HG03039 (cell line): ENCODE measurements at regions not wholly inside any gene's neighbourhood (a gene's known extent, or its start where the extent isn't known, plus 50 kb on each side); places are given as distances from the start of the nearest gene placed in this dataset.
"Not testable (repeated sequence)": the region's sequence is repeated elsewhere in the genome, so short reads cannot be mapped to it uniquely, and the experiment has no call there.

Experiments
- ATAC-seq: cut with Tn5 transposase; IDR thresholded peaks from one replicate; pipeline ENCODE4 v1.9.1; 2021; ENCODE audit warnings: mild to moderate bottlenecking, moderate library complexity; ENCODE audit not compliant: unreplicated experiment

DNA sequence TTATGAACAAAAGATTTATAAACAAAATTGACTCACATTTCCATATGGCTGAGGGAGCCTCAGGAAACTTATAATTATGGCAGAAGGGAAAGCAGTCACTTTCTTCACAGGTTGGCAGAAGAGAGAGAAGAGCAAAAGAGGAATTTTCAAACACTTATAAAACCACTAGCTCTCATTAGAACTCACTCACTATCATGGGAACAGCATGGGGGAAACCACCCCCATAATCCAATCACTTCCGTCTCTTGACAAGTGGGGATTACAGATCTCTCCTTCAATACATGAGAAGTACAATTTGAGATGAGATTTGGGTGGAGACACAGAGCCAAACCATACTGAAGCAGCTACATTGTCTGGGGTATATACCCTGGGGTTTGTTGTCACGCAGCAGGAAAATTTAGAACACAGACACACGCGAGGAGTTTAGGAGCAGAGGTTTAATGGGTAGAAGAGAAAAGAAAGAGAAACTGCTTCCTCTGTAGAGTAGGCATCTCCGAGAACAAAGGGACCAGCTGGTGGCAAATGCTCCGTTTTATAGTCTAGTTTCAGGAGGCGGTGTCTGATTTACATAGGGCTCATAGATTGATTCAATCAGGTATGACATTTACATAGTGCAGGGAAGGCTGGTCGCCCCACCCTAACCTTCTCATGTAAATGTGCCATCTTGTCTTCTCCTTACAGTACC is 2277.7 kb upstream of the AGA start:
- ATAC-seq: no peak

DNA sequence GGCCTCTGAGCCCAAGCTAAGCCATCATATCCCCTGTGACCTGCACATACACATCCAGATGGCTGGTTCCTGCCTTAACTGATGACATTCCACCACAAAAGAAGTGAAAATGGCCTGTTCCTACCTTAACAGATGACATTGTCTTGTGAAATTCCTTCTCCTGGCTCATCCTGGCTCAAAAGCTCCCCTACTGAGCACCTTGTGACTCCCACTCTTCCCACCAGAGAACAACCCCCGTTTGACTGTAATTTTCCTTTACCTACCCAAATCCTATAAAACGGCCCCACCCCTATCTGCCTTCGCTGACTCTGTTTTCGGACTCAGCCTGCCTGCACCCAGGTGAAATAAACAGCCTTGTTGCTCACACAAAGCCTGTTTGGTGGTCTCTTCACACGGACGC is 2284.3 kb upstream of the AGA start:
- not testable (repeated sequence) for ATAC-seq

DNA sequence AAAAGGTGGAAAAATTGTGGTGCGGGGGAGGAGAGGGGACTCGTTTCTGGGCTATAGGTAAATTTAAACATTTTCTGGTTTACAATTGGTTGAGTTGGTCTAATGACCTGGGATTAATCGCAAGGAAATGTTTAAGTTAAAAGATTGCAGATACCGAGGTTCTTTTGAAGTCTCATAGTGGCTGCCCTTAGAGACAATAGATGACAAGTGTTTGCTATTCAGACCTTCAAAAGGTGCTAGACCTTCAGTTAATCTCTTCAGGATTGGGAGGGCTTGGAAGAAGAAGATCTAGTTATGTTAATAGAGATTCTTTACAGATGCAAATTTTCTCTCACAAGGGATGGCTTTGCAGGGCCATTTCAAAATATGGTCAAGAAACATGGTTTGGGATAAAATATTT is 2286.1 kb upstream of the AGA start:
- ATAC-seq: no peak

DNA sequence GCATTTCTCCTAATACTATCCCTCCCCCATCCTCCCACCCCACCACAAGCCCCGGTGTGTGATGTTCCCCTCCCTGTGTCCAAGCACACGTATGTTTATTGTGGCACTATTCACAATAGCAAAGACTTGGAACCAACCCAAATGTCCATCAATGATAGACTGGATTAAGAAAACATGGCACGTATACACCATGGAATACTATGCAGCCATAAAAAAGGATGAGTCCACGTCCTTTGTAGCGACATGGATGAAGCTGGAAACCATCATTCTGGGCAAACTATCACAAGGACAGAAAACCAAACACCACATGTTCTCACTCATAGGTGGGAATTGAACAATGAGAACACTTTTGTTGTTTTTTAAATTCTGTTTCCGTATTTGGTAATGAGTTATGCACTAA is 2294.6 kb upstream of the AGA start:
- not testable (repeated sequence) for ATAC-seq

DNA sequence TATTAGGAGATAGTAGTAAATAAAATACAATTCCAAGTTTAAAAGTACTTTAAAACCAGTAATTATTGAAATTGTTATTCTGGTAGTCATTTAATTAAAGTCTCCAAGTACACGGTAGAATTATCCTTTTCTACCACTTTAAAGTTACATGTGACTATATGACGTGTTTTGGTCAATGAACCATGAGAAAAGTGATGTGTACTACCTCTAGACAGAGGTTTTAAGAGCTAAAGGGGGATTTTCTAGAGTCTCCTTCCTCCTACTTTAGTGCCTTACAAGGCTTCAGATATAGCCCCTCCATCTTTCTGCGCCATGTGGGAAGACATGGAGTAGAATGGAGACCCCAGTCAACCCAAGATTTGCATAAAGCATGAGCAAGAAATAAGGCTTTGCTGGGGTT is 2296.6 kb upstream of the AGA start:
- ATAC-seq: no peak

DNA sequence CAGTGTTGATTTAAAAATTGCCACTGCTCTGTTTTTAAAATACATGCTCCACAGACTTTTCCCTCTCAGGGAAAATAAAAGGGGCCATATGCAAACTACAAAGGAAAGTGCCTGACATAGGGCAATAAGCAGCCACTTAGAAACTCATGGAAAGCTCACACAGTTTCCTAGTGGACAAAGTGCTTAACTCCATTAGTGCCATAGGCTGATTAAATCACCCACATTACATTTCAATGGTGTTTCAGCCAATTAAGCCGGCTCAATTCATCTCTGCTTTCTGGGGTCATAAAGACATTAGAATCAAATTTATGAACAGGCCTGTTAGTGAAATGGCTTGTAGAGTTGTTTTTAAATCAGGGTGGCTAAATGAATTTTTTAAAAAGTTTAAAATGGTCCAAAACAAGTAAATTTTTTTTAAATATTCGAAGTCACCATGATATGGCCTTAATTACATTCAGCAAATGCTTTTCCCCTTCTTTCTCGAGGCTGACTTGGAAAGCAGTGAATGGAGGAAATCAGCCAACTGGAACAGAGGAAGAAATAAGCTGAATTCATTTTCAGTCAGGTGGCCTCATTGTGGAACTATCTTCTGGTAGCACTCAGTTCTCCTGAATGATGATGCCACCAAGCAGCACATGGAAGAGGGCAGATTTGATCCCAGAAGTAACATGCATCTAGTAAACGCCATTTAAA is 2305.1 kb upstream of the AGA start:
- ATAC-seq: no peak

DNA sequence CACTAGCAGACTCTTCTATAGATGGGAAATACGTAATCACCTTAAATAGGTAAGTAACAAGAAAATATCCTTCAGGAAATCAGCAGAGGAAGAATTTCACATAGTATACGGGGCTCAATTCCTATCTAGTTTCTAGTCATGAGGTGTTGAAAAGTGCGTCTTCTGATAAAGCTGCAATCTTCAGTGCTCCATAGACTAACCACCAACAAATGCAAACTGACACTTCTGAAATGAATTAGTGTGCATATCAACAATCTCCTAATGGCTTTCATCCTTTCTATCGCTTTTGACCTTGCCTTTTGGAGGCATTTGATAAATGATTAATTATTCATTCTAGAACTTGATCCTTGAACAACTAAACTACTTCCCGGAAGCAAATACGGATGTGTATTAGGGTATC is 2306.6 kb upstream of the AGA start:
- ATAC-seq: no peak

DNA sequence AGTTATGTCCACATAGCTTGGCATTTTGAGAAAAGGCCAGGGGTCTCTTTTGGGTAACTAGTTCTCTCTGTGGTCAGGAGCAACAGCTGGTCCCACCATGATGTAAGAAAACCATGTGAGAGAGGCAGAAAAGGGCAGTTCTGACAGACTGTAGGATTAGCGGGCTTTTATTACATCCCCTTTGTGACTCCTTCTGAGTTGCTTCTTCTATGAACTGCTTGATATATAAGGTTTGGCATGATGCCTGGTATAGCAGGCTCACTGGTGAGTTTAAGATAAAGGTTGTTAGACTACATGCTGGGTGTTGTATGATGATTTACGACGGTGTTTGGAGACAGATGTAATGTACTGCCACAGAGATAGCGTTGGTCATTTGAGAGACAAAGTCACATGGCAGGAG is 2308.1 kb upstream of the AGA start:
- no peak for ATAC-seq

DNA sequence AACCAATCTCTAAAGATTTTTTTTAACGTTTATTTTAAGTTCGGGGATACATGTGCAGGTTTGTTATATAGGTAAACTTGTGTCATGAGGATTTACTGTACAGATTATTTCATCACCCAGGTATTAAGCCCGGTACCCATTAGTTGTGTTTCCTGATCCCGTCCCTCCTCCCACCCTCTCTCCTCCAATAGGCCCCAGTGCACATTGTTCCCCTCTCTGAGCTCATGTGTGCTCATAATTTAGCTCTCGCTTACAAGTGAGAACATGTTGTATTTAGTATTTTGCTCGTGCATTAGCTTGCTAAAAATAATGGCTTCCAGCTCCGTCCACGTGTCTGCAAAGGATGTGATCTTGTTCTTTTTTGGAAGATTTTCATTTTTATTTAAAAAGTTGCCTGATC is 2309.4 kb upstream of the AGA start:
- no peak for ATAC-seq

DNA sequence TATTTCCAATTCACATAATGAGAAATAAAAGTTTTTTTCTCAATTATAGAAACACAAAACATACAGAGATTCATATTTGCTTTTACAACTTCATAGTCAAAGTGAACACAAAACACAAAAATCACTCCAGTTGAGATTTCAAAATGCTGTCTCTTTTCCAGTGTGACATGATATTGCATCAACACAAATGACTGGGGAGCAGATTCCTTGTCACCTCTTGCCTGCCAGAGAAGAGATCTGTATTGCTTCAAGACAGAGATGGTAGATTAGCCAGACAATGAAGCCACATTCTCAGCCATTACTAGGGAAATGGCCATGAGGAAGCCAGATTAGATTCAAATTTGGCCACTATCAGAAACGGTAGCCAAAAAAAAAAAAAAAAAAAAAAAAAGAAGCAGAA is 2313.1 kb upstream of the AGA start:
- ATAC-seq: no peak

DNA sequence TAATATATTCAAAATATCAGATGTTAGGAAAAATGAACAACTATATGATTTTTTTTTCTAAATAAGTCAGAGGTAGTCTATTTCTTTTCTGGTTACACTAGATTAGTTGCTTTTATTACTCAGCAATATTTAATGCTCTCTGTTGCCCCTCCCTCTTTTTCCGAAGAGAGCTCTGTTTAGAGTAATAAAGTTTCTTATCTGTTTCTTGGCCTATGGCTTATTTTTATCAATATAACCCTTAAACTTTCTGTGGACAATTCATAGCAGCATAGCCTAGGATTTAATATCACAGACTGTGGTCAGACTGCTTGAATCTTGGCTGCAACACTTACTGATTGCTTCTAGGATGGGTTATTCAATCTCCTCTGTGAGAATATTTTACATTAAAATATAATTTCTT is 2315.4 kb upstream of the AGA start:
- no peak for ATAC-seq

DNA sequence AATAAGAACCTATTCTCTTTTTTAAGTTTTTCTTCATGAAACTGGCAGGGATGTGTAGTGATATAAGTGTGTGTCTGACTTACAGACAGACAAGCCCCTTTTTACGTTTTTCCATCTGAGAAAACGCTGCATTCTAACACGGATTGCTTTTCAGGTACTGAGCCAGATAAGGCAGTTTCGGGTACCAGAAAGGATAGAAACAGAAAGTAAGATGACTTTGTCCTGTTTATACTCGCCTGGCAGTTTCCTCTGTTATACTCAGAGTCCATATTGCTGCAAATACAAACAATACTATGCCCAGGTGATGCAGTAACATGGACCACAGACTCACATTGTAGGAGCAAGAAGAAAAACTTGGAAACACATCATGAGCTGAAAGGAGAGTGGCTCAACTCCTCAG is 2320.6 kb upstream of the AGA start:
- ATAC-seq: no peak

DNA sequence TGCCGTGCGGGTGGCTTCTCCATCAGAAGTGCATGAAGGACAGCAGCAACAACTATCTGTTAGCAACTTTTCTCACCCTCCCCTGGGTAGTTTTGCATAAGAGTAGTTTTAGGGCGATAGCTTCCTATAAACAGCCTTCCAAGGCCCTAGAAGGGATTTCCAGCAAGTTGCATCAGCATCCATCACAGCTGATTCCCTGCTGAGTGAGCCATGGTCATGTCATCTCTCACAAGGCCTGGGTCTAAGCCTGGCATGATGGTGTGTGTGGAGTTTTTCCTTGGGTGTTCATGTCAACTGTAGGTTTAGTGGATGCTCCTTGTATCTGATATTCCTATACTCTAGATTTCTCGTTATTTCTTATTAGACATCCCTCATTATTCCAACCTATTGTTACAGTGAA is 2324.7 kb upstream of the AGA start:
- ATAC-seq: no peak

DNA sequence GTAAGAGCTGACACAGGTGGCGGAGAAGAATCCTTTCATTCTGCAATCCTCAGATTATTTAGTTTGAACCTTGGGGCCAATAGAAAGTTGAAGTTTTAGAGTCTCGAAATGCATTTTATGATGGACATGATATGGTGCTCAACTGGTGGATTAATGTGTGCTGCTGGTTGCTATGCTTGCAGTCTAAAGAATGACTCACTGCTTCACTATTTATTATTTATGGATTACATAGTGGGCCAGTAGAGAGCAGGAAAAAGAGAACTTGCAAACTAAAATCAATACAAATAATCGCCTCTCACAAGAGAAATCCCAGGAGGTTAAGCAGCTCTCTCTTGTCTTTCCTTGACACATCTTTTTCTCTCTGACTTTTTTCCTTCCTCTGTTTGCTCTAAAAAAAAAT is 2326.8 kb upstream of the AGA start:
- no peak for ATAC-seq

DNA sequence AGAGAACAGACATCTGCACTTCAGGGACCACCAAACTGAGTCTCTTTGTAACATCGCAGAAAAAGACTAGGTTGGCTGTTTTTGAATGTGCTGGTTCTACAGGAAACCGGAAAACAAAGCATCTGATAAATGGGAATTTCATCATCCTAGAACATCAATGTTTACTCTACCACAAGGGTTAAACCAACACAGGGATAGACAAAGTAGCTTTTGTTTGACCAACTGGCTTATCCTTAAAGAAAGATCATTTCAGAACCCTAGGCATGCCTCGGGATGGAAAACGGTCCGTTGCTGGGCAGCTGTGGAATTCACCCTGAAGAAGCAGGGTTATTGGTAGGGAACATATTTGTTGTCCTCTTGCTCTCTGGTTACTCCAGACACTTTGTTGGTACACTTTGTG is 2355.5 kb upstream of the AGA start:
- ATAC-seq: no peak

DNA sequence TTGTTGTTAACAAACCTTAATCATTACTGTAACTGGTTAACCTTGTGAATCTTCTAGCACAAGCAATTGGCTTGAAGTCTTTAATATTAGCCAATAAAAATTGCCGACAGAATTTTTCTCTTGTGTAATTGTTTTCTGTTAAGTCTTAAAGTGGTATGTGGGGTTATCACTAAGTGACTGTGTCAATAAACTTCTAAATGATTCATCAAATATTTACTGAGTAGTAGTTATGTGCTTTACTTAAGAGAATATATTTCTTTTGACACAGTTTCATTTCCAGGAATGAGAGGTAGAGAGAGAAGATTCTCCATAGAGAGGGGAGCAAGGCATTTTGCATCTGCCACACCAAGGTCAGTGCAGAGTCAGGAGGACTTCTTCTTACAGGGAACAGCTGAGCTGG is 2361.6 kb upstream of the AGA start:
- ATAC-seq: no peak

DNA sequence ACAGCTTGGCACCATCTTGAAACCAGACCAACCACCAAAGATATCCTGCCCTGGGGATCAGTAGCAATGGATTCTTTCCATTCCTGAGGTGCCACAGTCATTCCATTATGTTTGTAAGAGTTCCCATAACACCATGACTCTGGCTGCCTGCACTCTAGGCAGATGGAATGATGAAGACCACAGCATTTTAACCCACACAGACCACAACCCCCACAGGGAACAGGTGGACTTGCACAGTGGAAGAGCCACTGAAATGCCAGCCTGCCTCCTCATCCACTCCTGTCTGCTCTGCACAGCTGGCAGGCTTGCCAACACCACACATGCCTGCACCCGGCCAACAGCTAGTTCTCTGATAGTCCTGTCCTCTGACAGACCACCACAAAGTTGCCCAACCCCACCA is 2362.2 kb upstream of the AGA start:
- ATAC-seq: no peak

DNA sequence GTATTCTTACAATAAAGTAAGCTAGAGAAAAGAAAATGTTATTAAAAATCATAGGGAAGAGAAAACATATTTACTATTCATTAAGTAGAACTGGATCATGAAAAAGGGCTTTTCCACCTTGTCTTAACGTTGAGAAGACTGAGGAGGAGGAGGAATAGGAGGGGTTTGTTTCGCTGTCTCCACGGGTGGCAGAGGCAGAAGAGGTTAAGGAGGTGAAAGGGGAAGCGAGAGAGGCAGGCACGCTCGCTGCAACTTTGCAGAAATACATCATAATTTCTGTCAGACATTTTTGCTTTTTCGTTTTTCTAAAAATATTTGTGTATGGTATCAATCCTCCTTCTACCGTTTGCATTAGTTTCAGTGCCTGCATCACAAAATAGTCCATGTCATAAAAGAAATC is 2375.1 kb upstream of the AGA start:
- no peak for ATAC-seq

DNA sequence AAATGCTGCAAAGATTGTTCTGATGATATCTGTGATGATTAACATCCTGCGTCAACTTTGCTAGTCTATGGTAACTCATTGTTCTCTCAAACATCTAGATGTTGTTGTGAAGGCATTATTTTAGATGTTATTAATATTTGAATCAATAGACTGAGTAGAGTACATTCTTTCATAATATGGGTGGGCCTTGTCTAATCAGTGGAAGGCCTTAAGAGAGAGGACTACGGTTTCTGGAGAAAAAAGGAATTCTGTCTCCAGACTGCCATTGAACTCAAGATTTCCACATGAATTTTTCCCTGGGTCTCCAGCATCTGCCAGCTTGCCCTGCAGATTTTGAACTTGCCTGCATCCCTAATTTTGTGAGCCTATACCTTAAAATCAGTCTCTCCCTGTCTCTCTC is 2381.1 kb upstream of the AGA start:
- ATAC-seq: no peak

DNA sequence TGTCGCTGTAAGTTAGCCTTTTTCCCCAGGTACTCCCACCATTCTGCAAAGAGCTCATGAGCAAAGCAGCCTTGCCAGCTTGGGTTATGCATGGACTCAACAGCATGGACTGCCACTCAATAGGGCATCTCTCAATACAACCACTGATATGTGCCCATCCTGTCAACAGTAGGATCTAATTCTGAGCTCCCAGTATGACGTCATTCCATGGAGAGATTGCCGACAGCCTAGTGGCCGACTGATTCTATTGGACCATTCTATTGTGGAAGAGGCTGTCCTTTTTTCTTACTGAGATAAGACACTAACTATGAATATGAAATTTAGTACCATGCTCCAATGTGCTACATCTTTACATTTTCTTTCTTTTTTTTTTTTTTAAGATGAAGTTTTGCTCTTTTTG is 2389.0 kb upstream of the AGA start:
- no peak for ATAC-seq

DNA sequence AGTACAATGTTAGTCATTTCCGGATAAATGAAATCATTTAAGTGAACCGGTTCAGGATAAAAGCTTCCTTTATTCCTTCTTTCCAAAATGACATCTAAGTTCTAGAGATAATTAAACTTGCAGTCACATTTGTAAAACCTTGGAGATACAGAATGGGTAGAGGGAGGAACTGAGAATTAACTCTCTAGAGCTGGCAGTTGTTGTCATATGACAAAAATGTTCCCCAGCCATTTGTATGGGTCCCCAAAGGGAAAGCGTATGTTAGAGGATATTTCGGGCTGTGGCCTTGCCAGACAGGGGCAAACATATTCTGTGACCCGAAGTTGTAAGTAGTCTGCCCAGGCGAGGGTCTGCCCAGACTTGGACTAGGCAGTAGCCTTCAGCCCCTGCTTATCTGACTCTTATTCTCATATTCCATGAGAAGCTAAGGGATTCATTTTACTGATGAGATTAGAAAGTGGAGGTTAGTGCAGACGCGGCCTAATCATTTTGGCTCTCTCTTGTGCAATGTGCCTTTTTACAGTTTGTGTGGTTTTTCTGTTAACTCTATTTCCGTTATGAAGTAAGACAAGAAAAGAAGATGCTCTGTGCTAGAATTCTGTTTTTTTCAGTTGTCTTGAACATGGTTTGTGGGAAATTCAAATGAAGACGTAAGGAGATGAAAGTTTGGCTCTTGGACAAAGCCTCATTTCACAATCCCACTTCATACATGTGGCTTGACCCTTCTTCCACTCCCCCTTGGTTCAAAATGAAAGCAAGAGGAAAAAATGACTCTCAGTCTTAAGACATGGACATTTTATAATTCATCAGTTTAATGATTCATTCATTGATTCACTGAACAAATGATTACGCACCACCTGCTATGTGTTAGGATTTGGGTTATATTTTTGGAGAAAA is 2394.2 kb upstream of the AGA start:
- ATAC-seq: no peak

DNA sequence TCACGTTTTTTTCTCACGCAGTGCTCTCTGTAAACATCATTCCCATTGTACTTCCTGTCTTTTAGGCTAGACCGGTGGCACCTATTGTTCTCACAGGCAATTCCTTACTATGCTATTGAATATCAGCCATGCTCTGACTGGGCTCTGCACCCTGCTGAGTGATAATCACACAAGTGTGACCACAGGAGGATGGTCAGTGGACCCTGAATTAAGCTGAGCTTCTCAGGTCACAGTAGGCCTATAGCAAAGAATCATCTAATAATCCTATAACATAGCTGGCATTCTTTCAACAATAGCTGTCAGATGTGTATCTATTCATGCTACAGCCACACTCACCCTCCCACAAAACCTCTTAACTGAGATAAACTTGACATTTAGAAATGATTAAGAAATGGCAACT is 2399.8 kb upstream of the TENM3 start:
- no peak for ATAC-seq
